Endothelial cell of umbilical vein (primary cell): ENCODE measurements at regions not wholly inside any gene's neighbourhood (a gene's known extent, or its start where the extent isn't known, plus 50 kb on each side); places are given as distances from the start of the nearest gene placed in this dataset.

Experiments
- BruUV-seq: library from RNA; stranded (reverse); fragments of 400-500 nt; replicated peaks from 2 replicates; lab custom pipeline; 2021; lab: Mats Ljungman, UMichigan
- CTCF ChIA-PET: fragments of 300-600, 350-600 bp; sonication (Branson Sonifier 250); formaldehyde crosslinking; loops from one replicate; lab custom pipeline; 2021; ENCODE audit warnings: antibody characterized with exemption, inconsistent platforms; lab: Charles Lee
- POLR2A ChIA-PET: fragments of 300-600, 350-600 bp; sonication (Branson Sonifier 250); formaldehyde crosslinking; loops from one replicate; lab custom pipeline; 2021; ENCODE audit warnings: antibody characterized with exemption, inconsistent platforms; lab: Charles Lee
- DNase-seq: peaks from one replicate; pipeline ENCODE4 v3.0.0-alpha.2; 2011; ENCODE audit warnings: low read depth, low spot score
- FAIRE-seq: peaks from 2 replicates; lab custom pipeline; 2011; peaks lifted over from hg19 to GRCh38; lab: Jason Lieb, UNC
- H2AFZ ChIP-seq: 2 replicates; pipeline ENCODE4 v1.6.0; 2012; ENCODE audit warnings: low read depth, low read length, control low read depth, inconsistent platforms
- H3K27ac ChIP-seq: 2 replicates; pipeline ENCODE4 v1.5.1; 2011; ENCODE audit warnings: low read depth, mild to moderate bottlenecking, control low read depth, low read length, moderate library complexity; ENCODE audit not compliant: insufficient read depth
- H3K27me3 ChIP-seq, 2 experiments: 2 replicates each; pipeline versions ENCODE4 v1.6.0 to v1.6.1; 2011; ENCODE audit warnings: low read length in 2 of 2, mixed read lengths in 1 of 2; ENCODE audit not compliant: control insufficient read depth in 2 of 2, insufficient read depth in 2 of 2
- H3K36me3 ChIP-seq, 2 experiments: 2 replicates in 1 of 2; 3 replicates in 1 of 2; pipeline ENCODE4 v1.5.1; 2011; ENCODE audit warnings: low read length in 2 of 2, mild to moderate bottlenecking in 1 of 2, moderate library complexity in 1 of 2; ENCODE audit not compliant: control insufficient read depth in 2 of 2, insufficient read depth in 2 of 2; ENCODE audit errors: extremely low read depth in 1 of 2
- H3K4me1 ChIP-seq: 3 replicates; pipeline ENCODE4 v1.5.1; 2011; ENCODE audit warnings: mild to moderate bottlenecking, low read length; ENCODE audit not compliant: control insufficient read depth, insufficient read depth; ENCODE audit errors: extremely low read depth
- H3K4me2 ChIP-seq: 2 replicates; pipeline ENCODE4 v1.6.1; 2011; ENCODE audit warnings: low read length, control low read depth, mixed read lengths; ENCODE audit not compliant: insufficient read depth
- H3K4me3 ChIP-seq, 3 experiments: fragments of 200-600 bp in 1 of 3; sonication (generic), shearing (Covaris generic) in 1 of 3; replicated peaks in 1 of 3; 2 replicates each; pipeline ENCODE4 v1.5.1; 2011 to 2016; ENCODE audit warnings: control low read depth in 3 of 3, low read length in 3 of 3, mild to moderate bottlenecking in 2 of 3, inconsistent platforms in 1 of 3, low read depth in 1 of 3, moderate library complexity in 1 of 3; ENCODE audit not compliant: insufficient read depth in 1 of 3
- H3K79me2 ChIP-seq: 2 replicates; pipeline ENCODE4 v1.6.0; 2012; ENCODE audit warnings: low read length, inconsistent platforms; ENCODE audit not compliant: control insufficient read depth, insufficient read depth
- H3K9ac ChIP-seq: replicated peaks from 2 replicates; pipeline ENCODE3; 2011; ENCODE audit warnings: low read length, control low read depth; ENCODE audit not compliant: insufficient read depth; ENCODE audit errors: extremely low read depth
- H3K9me1 ChIP-seq: replicated peaks from 3 replicates; pipeline ENCODE4 v1.6.0; 2011; ENCODE audit warnings: mild to moderate bottlenecking, low read length; ENCODE audit not compliant: control insufficient read depth, insufficient read depth; ENCODE audit errors: extremely low read depth
- H3K9me3 ChIP-seq: replicated peaks from 2 replicates; pipeline ENCODE4 v1.5.1; 2012; ENCODE audit warnings: low read length, inconsistent platforms; ENCODE audit not compliant: control insufficient read depth, insufficient read depth
- H4K20me1 ChIP-seq: replicated peaks from 2 replicates; pipeline ENCODE3; 2011; ENCODE audit warnings: mild to moderate bottlenecking, low read length; ENCODE audit not compliant: control insufficient read depth, insufficient read depth; ENCODE audit errors: extremely low read depth
- EZH2 ChIP-seq: IDR thresholded peaks from 2 replicates; pipeline ENCODE4 v1.6.1; 2012; ENCODE audit warnings: borderline replicate concordance, low read depth, mild to moderate bottlenecking, moderate library complexity, low read length, inconsistent platforms; ENCODE audit not compliant: severe bottlenecking
- FOS ChIP-seq: IDR thresholded peaks from 2 replicates; pipeline ENCODE4 v1.6.1; 2011; ENCODE audit warnings: mild to moderate bottlenecking, low read length, moderate library complexity, borderline replicate concordance; ENCODE audit not compliant: insufficient read depth
- GATA2 ChIP-seq: IDR thresholded peaks from 2 replicates; pipeline ENCODE4 v1.7.0; 2011; ENCODE audit warnings: low read depth, mild to moderate bottlenecking, moderate library complexity, mixed read lengths, low read length; ENCODE audit not compliant: insufficient read length, insufficient read depth
- JUN ChIP-seq: IDR thresholded peaks from 2 replicates; pipeline ENCODE4 v1.6.1; 2011; ENCODE audit warnings: borderline replicate concordance, low read depth; ENCODE audit not compliant: insufficient read length, insufficient read depth
- MYC ChIP-seq: IDR thresholded peaks from one replicate; pipeline ENCODE4 v1.6.1; 2011; ENCODE audit warnings: mild to moderate bottlenecking, low read depth, low read length
- POLR2A ChIP-seq: IDR thresholded peaks from 2 replicates; pipeline ENCODE4 v1.6.1; 2012; ENCODE audit warnings: low read depth, mild to moderate bottlenecking, control low read depth, low read length
- POLR2AphosphoS5 ChIP-seq: IDR thresholded peaks from 2 replicates; pipeline ENCODE4 v1.6.1; 2012; ENCODE audit warnings: low read depth, mild to moderate bottlenecking, control low read depth, low read length, moderate library complexity; ENCODE audit not compliant: insufficient read depth
- dilution Hi-C: fragments of 300-500 bp; cut with MboI; formaldehyde crosslinking; loops from one replicate; pipeline ENCODE4 v1.15.0; 2019; ENCODE audit warnings: low sequenced_read_pairs; ENCODE audit not compliant: extremely low pct_ligation_motif_present
- intact Hi-C: fragments of 100-400 bp; cut with micrococcal nuclease; formaldehyde crosslinking; loops from one replicate; pipeline ENCODE4 v1.10.0; 2022
- TF ChIP-seq, protein P1 (sequence below), 2 donors: IDR thresholded peaks; 1 replicate in 1 of 2; 2 replicates in 1 of 2; pipeline ENCODE4 v1.5.1; 2011; ENCODE audit warnings: low read length in 2 of 2, mild to moderate bottlenecking in 2 of 2, moderate library complexity in 2 of 2, control low read depth in 1 of 2, inconsistent platforms in 1 of 2, low read depth in 1 of 2; ENCODE audit not compliant: insufficient read depth in 1 of 2; ENCODE audit errors: extremely low read depth in 1 of 2
- TF ChIP-seq, protein P2 (sequence below): IDR thresholded peaks from 2 replicates; pipeline ENCODE4 v1.6.1; 2011; ENCODE audit not compliant: insufficient read depth, insufficient read length

DNA sequence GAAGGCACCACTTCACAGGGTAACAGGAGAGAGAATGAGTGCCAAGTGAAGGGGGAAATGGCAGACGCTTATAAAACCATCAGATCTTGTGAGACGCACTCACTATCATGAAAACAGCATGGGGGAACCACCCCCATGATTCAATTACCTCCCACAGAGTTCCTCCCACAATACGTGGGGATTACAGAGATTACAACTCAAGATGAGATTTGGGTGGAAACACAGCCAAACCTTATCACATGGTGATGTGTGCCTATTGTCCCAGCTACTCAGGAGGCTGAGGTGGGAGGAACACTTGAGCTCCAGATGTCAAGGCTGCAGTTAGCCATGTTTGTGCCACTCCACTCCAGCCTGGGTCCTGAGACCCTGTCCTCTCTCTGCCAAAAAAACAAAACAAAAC is 56.0 kb upstream of the DSCAM start:
- H3K9me3 ChIP-seq = peaks cover 7% of the 10 kb centered on the region
- no peaks in the 10 kb centered on the region for H3K79me2 ChIP-seq
- TF ChIP-seq EZH2 (no peak), JUN (no peak), POLR2A (no peak), POLR2AphosphoS5 (no peak), FOS (no peak), MYC (no peak), GATA2 (no peak)
- TF ChIP-seq, protein P1, sequence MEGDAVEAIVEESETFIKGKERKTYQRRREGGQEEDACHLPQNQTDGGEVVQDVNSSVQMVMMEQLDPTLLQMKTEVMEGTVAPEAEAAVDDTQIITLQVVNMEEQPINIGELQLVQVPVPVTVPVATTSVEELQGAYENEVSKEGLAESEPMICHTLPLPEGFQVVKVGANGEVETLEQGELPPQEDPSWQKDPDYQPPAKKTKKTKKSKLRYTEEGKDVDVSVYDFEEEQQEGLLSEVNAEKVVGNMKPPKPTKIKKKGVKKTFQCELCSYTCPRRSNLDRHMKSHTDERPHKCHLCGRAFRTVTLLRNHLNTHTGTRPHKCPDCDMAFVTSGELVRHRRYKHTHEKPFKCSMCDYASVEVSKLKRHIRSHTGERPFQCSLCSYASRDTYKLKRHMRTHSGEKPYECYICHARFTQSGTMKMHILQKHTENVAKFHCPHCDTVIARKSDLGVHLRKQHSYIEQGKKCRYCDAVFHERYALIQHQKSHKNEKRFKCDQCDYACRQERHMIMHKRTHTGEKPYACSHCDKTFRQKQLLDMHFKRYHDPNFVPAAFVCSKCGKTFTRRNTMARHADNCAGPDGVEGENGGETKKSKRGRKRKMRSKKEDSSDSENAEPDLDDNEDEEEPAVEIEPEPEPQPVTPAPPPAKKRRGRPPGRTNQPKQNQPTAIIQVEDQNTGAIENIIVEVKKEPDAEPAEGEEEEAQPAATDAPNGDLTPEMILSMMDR (IDR thresholded peaks at IDR 0.05; ENCODE audit: extremely low read depth in 1 of 2, insufficient read depth in 1 of 2, low read depth in 1 of 2, low read length in 2 of 2) = no peak
- TF ChIP-seq, protein P2, sequence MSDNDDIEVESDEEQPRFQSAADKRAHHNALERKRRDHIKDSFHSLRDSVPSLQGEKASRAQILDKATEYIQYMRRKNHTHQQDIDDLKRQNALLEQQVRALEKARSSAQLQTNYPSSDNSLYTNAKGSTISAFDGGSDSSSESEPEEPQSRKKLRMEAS = no peak
- ChIA-PET CTCF (no interaction called here), POLR2A (no interaction called here)
- intact Hi-C loops = no loop called here
- H2AFZ ChIP-seq = no peak overlapping the region
- H3K4me3 ChIP-seq = no peak overlapping the region
- DNase-seq = no peak
- H3K4me2 ChIP-seq = no peak overlapping the region
- no peak for FAIRE-seq
- dilution Hi-C loops = no loop called here
- no peak overlapping the region for H3K27ac ChIP-seq
- no TSS peak for BruUV-seq
- no peaks in the 10 kb centered on the region for H3K9me1 ChIP-seq
- H4K20me1 ChIP-seq = no peaks in the 10 kb centered on the region
- no peaks in the 10 kb centered on the region for H3K36me3 ChIP-seq
- H3K9ac ChIP-seq = no peak overlapping the region
- H3K4me1 ChIP-seq = no peaks in the 10 kb centered on the region
- H3K27me3 ChIP-seq = no peaks in the 10 kb centered on the region
